ENCODE measurements at regions not wholly inside any gene's neighbourhood (a gene's known extent, or its start where the extent isn't known, plus 50 kb on each side); places are given as distances from the start of the nearest gene placed in this dataset.

GRCh38 chr9:14006386-14007187 is 307.4 kb downstream of the NFIB start:
- no peaks in the 10 kb centered on the region for H3K27me3 ChIP-seq (ENCODE audit: control insufficient read depth in 3 of 3, insufficient read depth in 3 of 3, low read length in 2 of 3)
- peaks cover 0 to 9% (median 3%) of the 10 kb centered on the region in 5 donors for H3K4me1 ChIP-seq (ENCODE audit: control insufficient read depth in 5 of 5, insufficient read depth in 5 of 5, low read length in 5 of 5)
- H3K4me3 ChIP-seq, result no peak overlapping the region
- no peak overlapping the region for H3K9ac ChIP-seq (ENCODE audit: insufficient read depth in 1 of 2, low read length in 2 of 2)
- TF ChIP-seq, protein P1, sequence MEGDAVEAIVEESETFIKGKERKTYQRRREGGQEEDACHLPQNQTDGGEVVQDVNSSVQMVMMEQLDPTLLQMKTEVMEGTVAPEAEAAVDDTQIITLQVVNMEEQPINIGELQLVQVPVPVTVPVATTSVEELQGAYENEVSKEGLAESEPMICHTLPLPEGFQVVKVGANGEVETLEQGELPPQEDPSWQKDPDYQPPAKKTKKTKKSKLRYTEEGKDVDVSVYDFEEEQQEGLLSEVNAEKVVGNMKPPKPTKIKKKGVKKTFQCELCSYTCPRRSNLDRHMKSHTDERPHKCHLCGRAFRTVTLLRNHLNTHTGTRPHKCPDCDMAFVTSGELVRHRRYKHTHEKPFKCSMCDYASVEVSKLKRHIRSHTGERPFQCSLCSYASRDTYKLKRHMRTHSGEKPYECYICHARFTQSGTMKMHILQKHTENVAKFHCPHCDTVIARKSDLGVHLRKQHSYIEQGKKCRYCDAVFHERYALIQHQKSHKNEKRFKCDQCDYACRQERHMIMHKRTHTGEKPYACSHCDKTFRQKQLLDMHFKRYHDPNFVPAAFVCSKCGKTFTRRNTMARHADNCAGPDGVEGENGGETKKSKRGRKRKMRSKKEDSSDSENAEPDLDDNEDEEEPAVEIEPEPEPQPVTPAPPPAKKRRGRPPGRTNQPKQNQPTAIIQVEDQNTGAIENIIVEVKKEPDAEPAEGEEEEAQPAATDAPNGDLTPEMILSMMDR (IDR thresholded peaks at IDR 0.05; ENCODE audit: control extremely low read depth, extremely low read depth), result no peak
- H3K27ac ChIP-seq (ENCODE audit: low read depth in 1 of 2, low read length in 1 of 2), result no peak overlapping the region
- peaks cover 0 to 4% (median 0%) of the 10 kb centered on the region in 4 donors for H3K9me3 ChIP-seq (ENCODE audit: control insufficient read depth in 4 of 4, insufficient read depth in 3 of 4, low read length in 3 of 4)
- no peaks in the 10 kb centered on the region for H3K36me3 ChIP-seq (ENCODE audit: control insufficient read depth in 4 of 4, insufficient read depth in 4 of 4, low read length in 4 of 4)
- DNase-seq (peak; percentile 41 to 75 (median 66)), ATAC-seq (ENCODE audit: insufficient read depth, low FRiP score) (no peak)
- 75% methylated on average over 10 of the region's 10 CpGs for WGBS, 2 donors

- no peaks in the 10 kb centered on the region for H3K36me3 ChIP-seq (ENCODE audit: control insufficient read depth in 4 of 4, insufficient read depth in 4 of 4, low read length in 4 of 4)
- no peaks in the 10 kb centered on the region for H3K27me3 ChIP-seq (ENCODE audit: control insufficient read depth in 3 of 3, insufficient read depth in 3 of 3, low read length in 2 of 3)
- DNase-seq (no peak), ATAC-seq (ENCODE audit: insufficient read depth, low FRiP score) (no peak)
- WGBS, 2 donors, result 87 to 91% methylated on average over 1 of the region's 1 CpG
- no peak overlapping the region for H3K4me3 ChIP-seq
- no peak overlapping the region for H3K27ac ChIP-seq (ENCODE audit: low read depth in 1 of 2, low read length in 1 of 2)
- TF ChIP-seq, protein P1 (IDR thresholded peaks at IDR 0.05; ENCODE audit: control extremely low read depth, extremely low read depth), result no peak
- peaks cover 0 to 9% (median 0%) of the 10 kb centered on the region in 5 donors for H3K4me1 ChIP-seq (ENCODE audit: control insufficient read depth in 5 of 5, insufficient read depth in 5 of 5, low read length in 5 of 5)
- H3K9ac ChIP-seq (ENCODE audit: insufficient read depth in 1 of 2, low read length in 2 of 2), result no peak overlapping the region
- H3K9me3 ChIP-seq (ENCODE audit: control insufficient read depth in 4 of 4, insufficient read depth in 3 of 4, low read length in 3 of 4), result peaks cover 0 to 4% (median 0%) of the 10 kb centered on the region in 4 donors
Observed at GRCh38 chr9:14004110-14004509, 309.8 kb downstream of the NFIB start.

DNA sequence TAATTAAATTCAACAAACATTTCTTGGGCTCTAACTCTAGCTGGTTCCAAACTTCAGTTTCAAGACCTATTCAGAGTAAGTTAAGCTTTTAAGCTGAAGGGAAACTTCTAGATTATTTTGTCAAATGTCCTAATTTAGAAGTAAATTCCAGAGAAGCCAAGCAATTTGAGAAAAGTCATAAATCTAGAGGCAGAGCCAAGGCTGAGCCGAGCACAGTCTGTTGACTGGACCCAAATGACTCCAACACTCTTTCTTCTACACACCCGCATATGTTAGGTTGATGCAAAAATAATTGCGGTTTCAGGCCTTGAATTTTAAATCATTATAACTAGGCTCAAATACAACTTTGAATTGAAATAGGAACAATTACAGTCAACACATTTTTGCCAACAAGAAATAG is 319.7 kb downstream of the NFIB start:
- 88 to 91% methylated on average over 3 of the region's 3 CpGs for WGBS, 2 donors
- H3K4me3 ChIP-seq, result no peak overlapping the region
- H3K27ac ChIP-seq (ENCODE audit: low read depth in 1 of 2, low read length in 1 of 2), result no peak overlapping the region
- no peaks in the 10 kb centered on the region for H3K4me1 ChIP-seq (ENCODE audit: control insufficient read depth in 5 of 5, insufficient read depth in 5 of 5, low read length in 5 of 5)
- H3K36me3 ChIP-seq (ENCODE audit: control insufficient read depth in 4 of 4, insufficient read depth in 4 of 4, low read length in 4 of 4), result no peaks in the 10 kb centered on the region
- TF ChIP-seq, protein P1 (IDR thresholded peaks at IDR 0.05; ENCODE audit: control extremely low read depth, extremely low read depth), result no peak
- DNase-seq (no peak), ATAC-seq (ENCODE audit: insufficient read depth, low FRiP score) (no peak)
- H3K9me3 ChIP-seq (ENCODE audit: control insufficient read depth in 4 of 4, insufficient read depth in 3 of 4, low read length in 3 of 4), result no peaks in the 10 kb centered on the region
- H3K27me3 ChIP-seq (ENCODE audit: control insufficient read depth in 3 of 3, insufficient read depth in 3 of 3, low read length in 2 of 3), result no peaks in the 10 kb centered on the region
- no peak overlapping the region for H3K9ac ChIP-seq (ENCODE audit: insufficient read depth in 1 of 2, low read length in 2 of 2)
